ENCODE measurements at regions not wholly inside any gene's neighbourhood (a gene's known extent, or its start where the extent isn't known, plus 50 kb on each side); places are given as distances from the start of the nearest gene placed in this dataset.

DNA sequence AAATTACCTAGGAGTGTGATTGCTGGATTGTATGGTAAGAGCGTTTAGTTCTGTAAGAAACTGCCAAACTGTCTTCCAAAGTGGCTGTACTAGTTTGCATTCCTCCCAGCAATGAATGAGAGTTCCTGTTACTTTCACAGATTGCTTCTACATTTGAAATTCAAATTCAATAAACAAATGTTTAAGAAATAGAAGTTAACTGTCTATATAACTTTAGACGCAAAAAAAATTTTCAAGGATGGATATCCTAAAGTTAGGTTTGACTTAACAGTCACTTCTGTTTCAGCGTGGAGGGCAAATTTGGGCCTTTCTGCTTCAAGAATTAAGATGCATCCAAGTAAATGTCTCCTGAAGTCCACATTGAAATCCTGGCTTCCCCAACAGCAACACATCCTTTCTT, 445.6 kb downstream of the TAF11L14 start:
- H2AFZ ChIP-seq (ENCODE audit: low read length): no peak overlapping the region
- H3K4me1 ChIP-seq (ENCODE audit: insufficient read depth, low read length): no peaks in the 10 kb centered on the region
- TF ChIP-seq ZNF468 (CRISPR knock-in tag; IDR thresholded peaks at IDR 0.05): no peak
- no peak for TF ChIP-seq KAT2B (IDR thresholded peaks at IDR 0.05; ENCODE audit: borderline replicate concordance, low read depth, low read length)
- TF ChIP-seq, protein P1, sequence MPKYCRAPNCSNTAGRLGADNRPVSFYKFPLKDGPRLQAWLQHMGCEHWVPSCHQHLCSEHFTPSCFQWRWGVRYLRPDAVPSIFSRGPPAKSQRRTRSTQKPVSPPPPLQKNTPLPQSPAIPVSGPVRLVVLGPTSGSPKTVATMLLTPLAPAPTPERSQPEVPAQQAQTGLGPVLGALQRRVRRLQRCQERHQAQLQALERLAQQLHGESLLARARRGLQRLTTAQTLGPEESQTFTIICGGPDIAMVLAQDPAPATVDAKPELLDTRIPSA (CRISPR knock-in tag; IDR thresholded peaks at IDR 0.05; ENCODE audit: borderline replicate concordance): no peak
- TF ChIP-seq ZFP37 (CRISPR knock-in tag; IDR thresholded peaks at IDR 0.05; ENCODE audit: borderline replicate concordance): no peak
- TF ChIP-seq ZNF383 (CRISPR knock-in tag; IDR thresholded peaks at IDR 0.05; ENCODE audit: borderline replicate concordance): no peak
- TF ChIP-seq FOXM1 (CRISPR knock-in tag; IDR thresholded peaks at IDR 0.05): no peak
- TF ChIP-seq, protein P2, sequence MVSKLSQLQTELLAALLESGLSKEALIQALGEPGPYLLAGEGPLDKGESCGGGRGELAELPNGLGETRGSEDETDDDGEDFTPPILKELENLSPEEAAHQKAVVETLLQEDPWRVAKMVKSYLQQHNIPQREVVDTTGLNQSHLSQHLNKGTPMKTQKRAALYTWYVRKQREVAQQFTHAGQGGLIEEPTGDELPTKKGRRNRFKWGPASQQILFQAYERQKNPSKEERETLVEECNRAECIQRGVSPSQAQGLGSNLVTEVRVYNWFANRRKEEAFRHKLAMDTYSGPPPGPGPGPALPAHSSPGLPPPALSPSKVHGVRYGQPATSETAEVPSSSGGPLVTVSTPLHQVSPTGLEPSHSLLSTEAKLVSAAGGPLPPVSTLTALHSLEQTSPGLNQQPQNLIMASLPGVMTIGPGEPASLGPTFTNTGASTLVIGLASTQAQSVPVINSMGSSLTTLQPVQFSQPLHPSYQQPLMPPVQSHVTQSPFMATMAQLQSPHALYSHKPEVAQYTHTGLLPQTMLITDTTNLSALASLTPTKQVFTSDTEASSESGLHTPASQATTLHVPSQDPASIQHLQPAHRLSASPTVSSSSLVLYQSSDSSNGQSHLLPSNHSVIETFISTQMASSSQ (IDR thresholded peaks at IDR 0.05; ENCODE audit: low read depth): no peak
- TF ChIP-seq, protein P2 (CRISPR knock-in tag; IDR thresholded peaks at IDR 0.05; ENCODE audit: borderline replicate concordance): no peak
- TF ChIP-seq, protein P3, sequence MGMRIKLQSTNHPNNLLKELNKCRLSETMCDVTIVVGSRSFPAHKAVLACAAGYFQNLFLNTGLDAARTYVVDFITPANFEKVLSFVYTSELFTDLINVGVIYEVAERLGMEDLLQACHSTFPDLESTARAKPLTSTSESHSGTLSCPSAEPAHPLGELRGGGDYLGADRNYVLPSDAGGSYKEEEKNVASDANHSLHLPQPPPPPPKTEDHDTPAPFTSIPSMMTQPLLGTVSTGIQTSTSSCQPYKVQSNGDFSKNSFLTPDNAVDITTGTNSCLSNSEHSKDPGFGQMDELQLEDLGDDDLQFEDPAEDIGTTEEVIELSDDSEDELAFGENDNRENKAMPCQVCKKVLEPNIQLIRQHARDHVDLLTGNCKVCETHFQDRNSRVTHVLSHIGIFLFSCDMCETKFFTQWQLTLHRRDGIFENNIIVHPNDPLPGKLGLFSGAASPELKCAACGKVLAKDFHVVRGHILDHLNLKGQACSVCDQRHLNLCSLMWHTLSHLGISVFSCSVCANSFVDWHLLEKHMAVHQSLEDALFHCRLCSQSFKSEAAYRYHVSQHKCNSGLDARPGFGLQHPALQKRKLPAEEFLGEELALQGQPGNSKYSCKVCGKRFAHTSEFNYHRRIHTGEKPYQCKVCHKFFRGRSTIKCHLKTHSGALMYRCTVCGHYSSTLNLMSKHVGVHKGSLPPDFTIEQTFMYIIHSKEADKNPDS (CRISPR knock-in tag; IDR thresholded peaks at IDR 0.05): no peak
- TF ChIP-seq, protein P4, sequence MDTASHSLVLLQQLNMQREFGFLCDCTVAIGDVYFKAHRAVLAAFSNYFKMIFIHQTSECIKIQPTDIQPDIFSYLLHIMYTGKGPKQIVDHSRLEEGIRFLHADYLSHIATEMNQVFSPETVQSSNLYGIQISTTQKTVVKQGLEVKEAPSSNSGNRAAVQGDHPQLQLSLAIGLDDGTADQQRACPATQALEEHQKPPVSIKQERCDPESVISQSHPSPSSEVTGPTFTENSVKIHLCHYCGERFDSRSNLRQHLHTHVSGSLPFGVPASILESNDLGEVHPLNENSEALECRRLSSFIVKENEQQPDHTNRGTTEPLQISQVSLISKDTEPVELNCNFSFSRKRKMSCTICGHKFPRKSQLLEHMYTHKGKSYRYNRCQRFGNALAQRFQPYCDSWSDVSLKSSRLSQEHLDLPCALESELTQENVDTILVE (CRISPR knock-in tag; IDR thresholded peaks at IDR 0.05): no peak
- no peak for TF ChIP-seq NFYB (CRISPR knock-in tag; IDR thresholded peaks at IDR 0.05)
- TF ChIP-seq, protein P5, sequence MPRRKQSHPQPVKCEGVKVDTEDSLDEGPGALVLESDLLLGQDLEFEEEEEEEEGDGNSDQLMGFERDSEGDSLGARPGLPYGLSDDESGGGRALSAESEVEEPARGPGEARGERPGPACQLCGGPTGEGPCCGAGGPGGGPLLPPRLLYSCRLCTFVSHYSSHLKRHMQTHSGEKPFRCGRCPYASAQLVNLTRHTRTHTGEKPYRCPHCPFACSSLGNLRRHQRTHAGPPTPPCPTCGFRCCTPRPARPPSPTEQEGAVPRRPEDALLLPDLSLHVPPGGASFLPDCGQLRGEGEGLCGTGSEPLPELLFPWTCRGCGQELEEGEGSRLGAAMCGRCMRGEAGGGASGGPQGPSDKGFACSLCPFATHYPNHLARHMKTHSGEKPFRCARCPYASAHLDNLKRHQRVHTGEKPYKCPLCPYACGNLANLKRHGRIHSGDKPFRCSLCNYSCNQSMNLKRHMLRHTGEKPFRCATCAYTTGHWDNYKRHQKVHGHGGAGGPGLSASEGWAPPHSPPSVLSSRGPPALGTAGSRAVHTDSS (CRISPR knock-in tag; conservative IDR thresholded peaks at IDR 0.05): no peak
- no peak for TF ChIP-seq ZNF577 (CRISPR knock-in tag; IDR thresholded peaks at IDR 0.05; ENCODE audit: borderline replicate concordance, low read depth)
- no peak for TF ChIP-seq TCF12 (IDR thresholded peaks at IDR 0.05)
- no peak for TF ChIP-seq TCF12 (CRISPR knock-in tag; IDR thresholded peaks at IDR 0.05)
- no peak for TF ChIP-seq ETV5 (CRISPR knock-in tag; IDR thresholded peaks at IDR 0.05; ENCODE audit: borderline replicate concordance)
- no peak for TF ChIP-seq CREM (IDR thresholded peaks at IDR 0.05)
- no peak for TF ChIP-seq CREM (CRISPR knock-in tag; IDR thresholded peaks at IDR 0.05)

More for the DNA sequence above, 445.6 kb downstream of the TAF11L14 start:
- Histone ChIP-seq H3K9ac (ENCODE audit: insufficient read depth, low read depth, low read length) (no peak overlapping the region), H3K79me2 (ENCODE audit: insufficient read depth, low read length) (no peaks in the 10 kb centered on the region), H3K27ac (ENCODE audit: extremely low read length, insufficient read depth, low read length) (no peak overlapping the region), H3K27me3 (ENCODE audit: control insufficient read depth in 1 of 2, insufficient read depth in 2 of 2, low read length in 2 of 2) (no peaks in the 10 kb centered on the region), H4K20me1 (ENCODE audit: insufficient read depth, low read length) (no peaks in the 10 kb centered on the region), H3K36me3 (replicated peaks in 1 of 2; ENCODE audit: control insufficient read depth in 1 of 2, insufficient read depth in 2 of 2, low read length in 2 of 2) (no peaks in the 10 kb centered on the region), H3K4me3 (replicated peaks in 1 of 3; ENCODE audit: insufficient read depth in 1 of 3, low read depth in 2 of 3, low read length in 3 of 3) (no peak overlapping the region), H3K9me3 (ENCODE audit: low read length) (peaks cover 90% of the 10 kb centered on the region), H3K4me2 (ENCODE audit: low read depth, low read length) (no peak overlapping the region)
- ATAC-seq: no peak
- POLR2A ChIA-PET: no interaction called here
- in situ Hi-C loops (cut with HindIII; ENCODE audit: extremely low pct_ligation_motif_present, low pct_unique_long_range_greater_than_20kb): no loop called here
- CTCF ChIA-PET (ENCODE audit: low intra/inter-chr PET ratio, low total read pairs): no interaction called here
- no peak for DNase-seq (ENCODE audit: low spot score)
- no peak for FAIRE-seq
- no TSS peak for BruUV-seq (replicated peaks)
- WGBS (ENCODE audit: low lambda C conversion rate): 0% methylated on average over 3 of the region's 3 CpGs
- intact Hi-C loops (cut with micrococcal nuclease; ENCODE audit: unreplicated experiment): no loop called here

All from HepG2 (cell line).